ENCODE measurements at regions not wholly inside any gene's neighbourhood (a gene's known extent, or its start where the extent isn't known, plus 50 kb on each side); places are given as distances from the start of the nearest gene placed in this dataset.

- DNase-seq, result no peak
Measured at GRCh38 chr14:101184572-101184971, 281.1 kb upstream of the RTL1 start.

DNA sequence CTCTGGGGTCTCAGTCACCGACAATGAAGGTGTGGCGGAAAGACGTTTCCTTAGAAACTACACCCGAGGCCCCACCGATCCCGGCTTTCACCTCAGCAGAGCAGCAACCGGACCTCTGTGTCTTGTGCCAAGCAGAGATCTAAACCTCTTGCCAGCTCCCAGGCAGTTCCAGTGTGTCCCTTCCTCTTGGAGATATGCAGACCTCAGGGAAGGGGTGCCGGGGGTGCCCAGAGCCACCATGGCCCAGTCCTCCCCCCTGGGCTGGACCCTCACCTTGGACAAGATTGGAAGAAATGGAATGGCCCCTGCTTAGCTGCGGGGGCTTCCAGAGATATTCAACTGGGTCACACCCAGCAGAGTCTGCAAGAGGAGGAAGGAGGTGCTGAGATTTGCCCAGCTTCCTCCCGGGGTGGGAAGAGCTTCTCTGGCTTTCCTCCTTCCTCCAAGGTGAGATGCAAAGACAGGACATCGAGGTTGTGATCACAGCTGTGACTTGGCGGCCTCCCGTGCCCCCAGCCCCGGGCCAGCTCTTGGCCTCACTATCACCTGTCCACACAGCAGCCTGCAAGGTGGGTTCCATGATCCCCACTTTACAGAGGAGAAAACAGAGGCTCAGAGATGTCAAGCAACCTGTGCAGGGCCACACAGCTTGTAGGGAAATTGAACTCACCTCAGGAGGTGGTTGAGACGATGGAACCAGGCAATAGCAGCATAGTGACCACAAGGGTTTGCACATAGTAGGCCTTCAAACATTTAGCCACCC is 281.7 kb upstream of the RTL1 start:
- no peak for DNase-seq

- DNase-seq, result no peak
Measured at GRCh38 chr14:101185946-101186345, 282.4 kb upstream of the RTL1 start.

DNA sequence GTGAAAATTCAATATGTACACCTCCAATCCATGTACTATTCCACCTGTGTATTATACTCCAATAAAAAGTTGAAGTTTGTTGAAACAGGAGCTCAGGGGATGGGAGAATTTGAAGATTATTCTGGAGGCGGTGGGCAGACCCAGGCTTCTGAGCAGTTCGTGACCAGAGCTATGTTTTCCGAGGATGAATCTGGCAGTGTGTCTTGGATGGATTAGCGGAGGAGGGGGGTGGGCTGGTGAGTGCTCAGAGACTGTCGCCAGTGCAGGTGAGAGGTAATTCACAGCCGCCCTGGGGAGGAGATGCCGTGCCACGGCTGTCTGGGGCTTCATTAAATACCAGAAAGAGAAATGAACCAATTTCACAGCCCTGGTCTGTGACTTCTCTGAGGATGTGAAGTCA is 283.0 kb upstream of the RTL1 start:
- no peak for DNase-seq

DNA sequence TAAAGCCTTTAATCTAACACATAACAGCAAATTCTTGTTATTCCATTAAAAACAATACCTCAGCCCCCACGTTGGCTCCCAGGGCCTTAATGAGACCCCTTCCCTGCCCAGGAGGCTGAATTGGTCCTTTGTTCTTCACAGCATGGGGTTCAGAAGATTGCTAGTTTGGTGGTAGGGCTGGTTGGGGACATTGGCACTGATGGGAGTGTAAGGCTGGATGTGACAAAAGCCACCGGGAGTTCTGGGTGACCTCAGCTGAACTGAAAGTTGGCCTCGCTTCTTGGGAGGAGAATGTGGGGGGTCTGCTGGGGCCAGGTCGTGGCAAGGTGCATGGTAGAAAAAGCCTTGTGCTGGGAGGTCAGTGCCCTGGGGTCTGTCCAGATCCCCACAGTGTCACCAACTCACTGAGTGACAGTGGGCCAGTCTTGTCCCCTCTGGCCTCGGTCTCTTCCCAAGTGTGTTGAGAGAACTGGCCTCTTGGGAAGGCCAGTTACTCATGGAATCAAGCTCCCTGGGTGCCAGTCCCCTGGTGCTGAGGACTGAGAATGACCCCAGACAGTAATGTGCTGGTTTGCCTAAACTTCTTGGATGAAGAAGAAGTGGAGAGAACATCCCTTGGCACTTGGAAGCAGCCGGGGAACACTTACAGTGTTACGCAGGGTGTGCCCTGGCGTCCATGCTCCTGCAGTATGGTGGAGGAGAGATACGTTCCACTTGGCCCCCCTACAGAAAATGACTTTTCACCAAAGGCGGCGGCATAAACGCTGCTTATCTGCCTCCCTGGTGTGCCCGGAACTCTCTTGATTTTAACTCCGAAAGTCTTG is 283.7 kb upstream of the RTL1 start:
- no peak for DNase-seq

- no peak for DNase-seq
Measured at GRCh38 chr14:101187816-101188570, 284.5 kb upstream of the RTL1 start.

- DNase-seq, result no peak
Measured at GRCh38 chr14:101188571-101188915, 285.0 kb upstream of the RTL1 start.

DNA sequence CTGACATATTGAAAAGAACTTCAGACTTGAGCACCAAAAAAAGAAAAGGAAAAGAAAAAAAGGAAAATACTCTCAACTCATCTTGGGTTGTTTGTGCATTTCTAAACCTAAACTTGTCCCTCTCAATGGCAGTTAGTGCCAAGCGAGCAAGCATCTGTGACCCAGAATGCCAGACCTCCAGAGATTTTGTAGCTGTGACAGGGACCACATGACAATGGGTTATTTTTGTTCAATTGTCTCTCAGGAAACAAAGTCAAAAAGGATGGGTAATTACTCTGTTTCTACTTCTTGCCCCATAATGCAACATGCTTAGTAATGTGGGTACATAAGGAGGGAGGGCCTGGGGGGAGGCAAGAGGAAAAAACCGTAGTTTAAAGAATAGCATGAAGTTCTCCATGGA is 285.7 kb upstream of the RTL1 start:
- no peak for DNase-seq

- DNase-seq, result no peak
Measured at GRCh38 chr14:101189962-101190560, 286.5 kb upstream of the RTL1 start.

DNA sequence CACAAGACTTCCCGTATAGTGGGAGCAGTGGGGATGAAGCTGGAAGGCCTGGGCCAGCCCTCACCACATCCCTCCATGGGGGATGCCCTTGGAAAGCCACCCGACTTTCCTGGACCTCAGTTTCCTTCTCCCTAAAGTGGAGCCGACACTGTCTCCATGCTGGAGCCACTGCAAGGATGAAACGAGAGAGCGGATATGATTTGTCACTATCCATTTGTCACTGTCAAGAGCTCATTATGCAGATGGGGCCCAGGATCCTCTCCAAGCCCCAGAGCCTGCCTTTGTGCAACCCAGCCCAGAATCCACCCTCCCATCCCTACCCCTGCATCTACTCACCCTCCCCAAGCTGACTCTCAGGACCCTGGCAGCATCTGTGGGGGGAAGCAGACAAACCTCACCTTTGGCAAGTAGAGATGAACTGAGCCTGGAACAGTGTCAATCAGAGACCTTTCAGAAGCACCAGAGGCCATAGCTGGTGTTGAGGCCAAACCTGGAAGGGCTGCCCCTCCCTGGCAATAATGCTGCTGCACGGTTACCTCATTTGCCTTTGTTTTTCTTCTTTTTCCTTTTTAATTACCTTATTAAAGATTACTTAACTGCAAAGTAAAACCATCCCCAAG is 287.7 kb upstream of the RTL1 start:
- no peak for DNase-seq

DNA sequence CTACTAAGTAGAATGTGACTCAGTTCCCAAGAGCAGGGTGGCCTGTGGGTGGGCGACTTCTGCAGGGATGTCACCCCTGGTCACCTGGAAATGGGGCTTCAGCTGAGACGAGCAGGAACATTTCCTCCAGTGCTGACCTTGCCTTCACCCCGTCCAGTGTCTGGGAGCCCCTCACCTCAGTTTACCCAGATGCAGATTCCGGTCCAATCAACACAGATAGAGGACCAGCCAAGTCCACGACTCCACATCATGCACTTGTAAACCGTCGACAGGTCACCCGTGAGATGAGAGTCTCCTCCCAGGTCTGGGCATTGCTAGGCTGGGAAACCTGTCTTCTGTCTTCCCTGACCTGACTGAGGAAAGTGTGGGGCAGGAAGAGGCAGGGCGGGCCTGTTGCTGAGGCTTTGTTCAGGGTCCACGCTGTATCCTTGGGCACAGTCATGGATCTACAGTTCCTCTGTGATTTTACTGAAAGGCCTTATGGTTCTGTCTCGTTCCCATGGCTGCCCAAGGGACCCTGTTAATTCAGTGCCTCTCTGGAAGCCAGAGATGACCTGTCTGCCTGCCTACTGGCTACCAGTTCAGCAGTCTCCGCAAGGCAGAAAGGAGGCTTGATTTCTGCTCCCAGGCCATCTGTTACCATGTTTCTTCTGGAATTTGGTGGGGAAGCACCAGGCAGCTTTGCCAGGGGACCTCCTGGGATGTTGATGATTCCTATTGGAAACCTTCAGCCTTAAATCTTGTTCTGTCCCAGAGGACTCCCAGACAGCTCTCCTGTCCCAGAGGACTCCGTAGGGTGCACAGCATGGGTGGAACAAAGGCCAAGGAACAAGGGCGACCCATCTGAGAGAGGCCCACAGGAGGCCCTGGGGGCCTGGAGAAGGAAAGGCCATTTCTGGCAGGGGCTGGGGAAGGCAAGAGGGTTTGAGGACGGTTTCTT is 288.5 kb upstream of the RTL1 start:
- no peak for DNase-seq

DNA sequence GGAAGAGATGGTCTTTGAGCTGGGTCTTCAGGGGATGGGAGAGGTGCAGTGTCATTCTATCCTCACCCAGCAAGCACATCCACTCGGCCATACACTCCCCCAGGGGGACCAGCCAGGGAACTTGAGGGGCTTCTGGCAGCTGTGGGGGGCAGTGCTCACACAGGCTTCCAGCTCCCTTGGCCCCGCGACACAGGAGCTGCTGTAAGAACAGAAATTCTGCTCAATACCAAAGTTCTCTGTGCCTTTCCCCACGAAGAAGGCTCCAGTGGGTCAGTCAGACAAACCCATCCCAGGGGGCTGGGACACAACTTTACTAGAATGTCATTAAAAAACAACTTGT is 289.1 kb upstream of the RTL1 start:
- no peak for DNase-seq

DNA sequence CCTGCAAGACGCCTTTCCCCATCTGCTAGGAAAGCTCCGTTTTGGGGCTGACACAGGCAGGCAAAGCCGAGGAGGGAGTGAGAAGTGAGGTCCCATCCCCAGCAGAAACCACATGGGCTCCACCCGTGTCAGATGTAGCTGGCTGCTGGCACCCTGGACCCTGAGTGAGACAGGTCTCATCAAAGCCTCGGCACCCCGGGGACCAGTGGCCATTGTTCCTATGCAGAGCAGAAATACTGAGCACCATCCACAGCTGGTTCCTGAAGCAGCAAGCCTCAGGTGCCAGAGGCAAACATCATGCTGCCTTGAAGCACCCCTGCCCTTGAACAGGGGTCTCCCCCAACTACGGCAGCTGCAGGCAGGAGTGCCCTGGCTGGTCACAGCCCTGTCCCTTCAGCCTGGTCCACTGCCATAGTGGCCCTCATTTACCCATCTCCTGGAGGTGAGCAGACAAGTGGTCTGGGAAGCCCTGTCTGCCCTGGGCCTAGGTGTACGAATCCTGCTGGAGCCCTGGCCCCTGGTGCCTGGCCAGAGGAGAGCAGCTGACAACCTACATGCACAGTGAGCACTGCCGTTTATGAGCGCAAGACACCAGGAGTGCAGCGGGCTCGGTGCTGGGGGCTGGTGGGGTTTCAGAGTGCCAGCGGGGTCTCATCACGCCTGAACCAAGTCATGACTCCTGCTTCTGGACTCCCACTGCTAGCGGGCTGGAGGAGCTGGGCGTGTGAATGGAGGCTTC is 289.8 kb upstream of the RTL1 start:
- no peak for DNase-seq

GRCh38 chr14:101193845-101194372 is 290.4 kb upstream of the RTL1 start:
- DNase-seq, result no peak

- no peak for DNase-seq
Measured at GRCh38 chr14:101194373-101195308, 291.1 kb upstream of the RTL1 start.

- no peak for DNase-seq
Measured at GRCh38 chr14:101195309-101195901, 291.9 kb upstream of the RTL1 start.

- no peak for DNase-seq
Measured at GRCh38 chr14:101196051-101196712, 292.7 kb upstream of the RTL1 start.

GRCh38 chr14:101196795-101197590 is 293.5 kb upstream of the RTL1 start:
- DNase-seq, result no peak

All from inflammatory macrophage treated with lipopolysaccharide for 1 hour (primary cell).